ENCODE measurements at regions not wholly inside any gene's neighbourhood (a gene's known extent, or its start where the extent isn't known, plus 50 kb on each side); places are given as distances from the start of the nearest gene placed in this dataset.

GRCh38 chr10:105758209-105758998 lies 1117.3 kb downstream of the SORCS3 start:
- Mint-ChIP-seq H3K27me3 (no peaks in the 10 kb centered on the region), H3K27ac (no peak overlapping the region), H3K9me3 (ENCODE audit: insufficient read depth) (no peaks in the 10 kb centered on the region), H3K4me1 (no peaks in the 10 kb centered on the region), H3K4me3 (no peak overlapping the region)
- no peaks in the 10 kb centered on the region for H3K4me1 ChIP-seq (ENCODE audit: control insufficient read depth in 2 of 2, insufficient read depth in 2 of 2, low read length in 2 of 2)
- H3K27ac ChIP-seq (ENCODE audit: low read length in 2 of 2), result no peak overlapping the region
- no peak overlapping the region for H3K4me3 ChIP-seq (ENCODE audit: control extremely low read depth in 1 of 5, extremely low read depth in 1 of 5, insufficient read depth in 1 of 5, low read depth in 2 of 5, low read length in 4 of 5)
- ChIA-PET CTCF (no interaction called here), POLR2A (no interaction called here)
- TF ChIP-seq EZH2 (IDR thresholded peaks at IDR 0.05; ENCODE audit: borderline replicate concordance, insufficient read depth, low read depth, low read length, poor library complexity, severe bottlenecking) (no peak), CTCF (IDR thresholded peaks at IDR 0.05) (no peak)
- WGBS (ENCODE audit: insufficient coverage), result no CpG with 5 or more reads among the region's 2 CpGs
- no peaks in the 10 kb centered on the region for H3K36me3 ChIP-seq (replicated peaks in 1 of 2; ENCODE audit: control extremely low read depth in 1 of 2, control insufficient read depth in 1 of 2, extremely low read depth in 1 of 2, insufficient read depth in 2 of 2, low read length in 1 of 2)
- H3K27me3 ChIP-seq (replicated peaks in 1 of 4; ENCODE audit: control extremely low read depth in 1 of 4, control insufficient read depth in 3 of 4, insufficient read depth in 4 of 4, low read length in 3 of 4), result no peaks in the 10 kb centered on the region
- no peaks in the 10 kb centered on the region for H3K9me3 ChIP-seq (ENCODE audit: control extremely low read depth in 1 of 3, control insufficient read depth in 2 of 3, insufficient read depth in 1 of 3, low read length in 2 of 3)
- DNase-seq (no peak), ATAC-seq (ENCODE audit: low read depth) (no peak)
- H2AFZ ChIP-seq (ENCODE audit: insufficient read depth, low read depth, low read length, poor library complexity, severe bottlenecking), result no peak overlapping the region
- H3K9ac ChIP-seq (ENCODE audit: low read length), result no peak overlapping the region
- H4K20me1 ChIP-seq (ENCODE audit: control insufficient read depth, insufficient read depth, low read length, poor library complexity, severe bottlenecking), result no peaks in the 10 kb centered on the region
- intact Hi-C loops (cut with micrococcal nuclease), result no loop called here
- no peak overlapping the region for H3K4me2 ChIP-seq (replicated peaks; ENCODE audit: low read depth, low read length, poor library complexity, severe bottlenecking)
- no peaks in the 10 kb centered on the region for H3K79me2 ChIP-seq (ENCODE audit: control insufficient read depth, insufficient read depth, low read length)

- intact Hi-C loops (cut with micrococcal nuclease), result no loop called here
- ChIA-PET POLR2A (no interaction called here), CTCF (no interaction called here)
- Mint-ChIP-seq H3K4me3 (no peak overlapping the region), H3K4me1 (no peaks in the 10 kb centered on the region), H3K27ac (no peak overlapping the region), H3K27me3 (no peaks in the 10 kb centered on the region), H3K9me3 (ENCODE audit: insufficient read depth) (no peaks in the 10 kb centered on the region)
- no peaks in the 10 kb centered on the region for H3K27me3 ChIP-seq (replicated peaks in 1 of 4; ENCODE audit: control extremely low read depth in 1 of 4, control insufficient read depth in 3 of 4, insufficient read depth in 4 of 4, low read length in 3 of 4)
- ATAC-seq (ENCODE audit: low read depth), result no peak
- H3K4me3 ChIP-seq (ENCODE audit: control extremely low read depth in 1 of 5, extremely low read depth in 1 of 5, insufficient read depth in 1 of 5, low read depth in 2 of 5, low read length in 4 of 5), result no peak overlapping the region
- no peaks in the 10 kb centered on the region for H3K4me1 ChIP-seq (ENCODE audit: control insufficient read depth in 2 of 2, insufficient read depth in 2 of 2, low read length in 2 of 2)
- no peaks in the 10 kb centered on the region for H3K36me3 ChIP-seq (replicated peaks in 1 of 2; ENCODE audit: control extremely low read depth in 1 of 2, control insufficient read depth in 1 of 2, extremely low read depth in 1 of 2, insufficient read depth in 2 of 2, low read length in 1 of 2)
- H3K79me2 ChIP-seq (ENCODE audit: control insufficient read depth, insufficient read depth, low read length), result no peaks in the 10 kb centered on the region
- H3K9me3 ChIP-seq (ENCODE audit: control extremely low read depth in 1 of 3, control insufficient read depth in 2 of 3, insufficient read depth in 1 of 3, low read length in 2 of 3), result no peaks in the 10 kb centered on the region
- H3K9ac ChIP-seq (ENCODE audit: low read length), result no peak overlapping the region
- H2AFZ ChIP-seq (ENCODE audit: insufficient read depth, low read depth, low read length, poor library complexity, severe bottlenecking), result no peak overlapping the region
- DNase-seq, result no peak
- H3K4me2 ChIP-seq (replicated peaks; ENCODE audit: low read depth, low read length, poor library complexity, severe bottlenecking), result no peak overlapping the region
- 100% methylated on average over 1 of the region's 4 CpGs for WGBS (ENCODE audit: insufficient coverage)
- TF ChIP-seq CTCF (IDR thresholded peaks at IDR 0.05), result no peak
- TF ChIP-seq EZH2 (IDR thresholded peaks at IDR 0.05; ENCODE audit: borderline replicate concordance, insufficient read depth, low read depth, low read length, poor library complexity, severe bottlenecking), result no peak
- H4K20me1 ChIP-seq (ENCODE audit: control insufficient read depth, insufficient read depth, low read length, poor library complexity, severe bottlenecking), result no peaks in the 10 kb centered on the region
- H3K27ac ChIP-seq (ENCODE audit: low read length in 2 of 2), result no peak overlapping the region
Measured at GRCh38 chr10:105757302-105757701, 1116.2 kb downstream of the SORCS3 start.

Measured in B cell (primary cell).